Hepatocyte (in vitro differentiated cells): ENCODE measurements at regions not wholly inside any gene's neighbourhood (a gene's known extent, or its start where the extent isn't known, plus 50 kb on each side); places are given as distances from the start of the nearest gene placed in this dataset.

Experiments
- EZH2 ChIP-seq: fragments of 200-600 bp; sonication (generic); IDR thresholded peaks from 2 replicates; pipeline ENCODE4 v1.6.1; 2016; ENCODE audit warnings: antibody characterized with exemption, mild to moderate bottlenecking, borderline replicate concordance
- EZH2phosphoT487 ChIP-seq: fragments of 200-600 bp; sonication (generic); IDR thresholded peaks from one replicate; pipeline ENCODE4 v1.6.1; 2018; ENCODE audit warnings: antibody characterized with exemption, mild to moderate bottlenecking, low read depth, moderate library complexity; ENCODE audit not compliant: unreplicated experiment, severe bottlenecking
- TF ChIP-seq, protein P1 (sequence below): fragments of 200-600 bp; sonication (generic); IDR thresholded peaks from 2 replicates; pipeline ENCODE4 v1.5.1; 2016; ENCODE audit warnings: antibody characterized with exemption, mild to moderate bottlenecking; ENCODE audit not compliant: poor library complexity

DNA sequence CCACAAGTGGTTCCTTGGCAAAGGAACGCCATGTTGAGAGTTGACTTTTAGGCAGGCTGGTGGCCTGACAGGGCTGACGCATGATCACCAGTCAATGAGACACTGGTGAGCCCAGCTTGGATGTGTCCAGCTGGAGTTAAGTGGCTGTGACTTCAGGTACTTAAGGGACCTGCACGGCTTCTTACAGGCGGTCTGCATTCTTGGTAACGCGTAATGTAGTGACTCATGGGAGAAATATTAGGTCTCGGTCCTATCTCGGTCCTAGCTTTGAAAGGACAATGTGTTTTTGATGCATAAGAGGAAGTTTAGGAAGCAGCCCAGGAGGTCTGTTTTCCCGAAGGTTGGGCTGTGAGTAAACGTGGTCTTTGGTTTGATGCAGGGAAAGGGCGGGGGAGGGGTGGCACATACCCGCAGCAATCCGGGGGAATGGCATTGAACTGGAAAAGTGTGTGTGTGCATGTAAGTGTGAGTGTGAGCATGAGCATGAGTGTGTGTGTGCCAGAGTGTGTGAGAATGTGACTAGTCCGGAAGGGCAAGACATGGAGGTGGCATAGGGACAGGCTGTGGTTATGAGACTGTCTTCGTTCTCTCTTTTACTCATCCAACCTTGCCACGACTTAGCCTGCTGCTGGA, 55.3 kb downstream of the FAM43A start:
- TF ChIP-seq, protein P1, sequence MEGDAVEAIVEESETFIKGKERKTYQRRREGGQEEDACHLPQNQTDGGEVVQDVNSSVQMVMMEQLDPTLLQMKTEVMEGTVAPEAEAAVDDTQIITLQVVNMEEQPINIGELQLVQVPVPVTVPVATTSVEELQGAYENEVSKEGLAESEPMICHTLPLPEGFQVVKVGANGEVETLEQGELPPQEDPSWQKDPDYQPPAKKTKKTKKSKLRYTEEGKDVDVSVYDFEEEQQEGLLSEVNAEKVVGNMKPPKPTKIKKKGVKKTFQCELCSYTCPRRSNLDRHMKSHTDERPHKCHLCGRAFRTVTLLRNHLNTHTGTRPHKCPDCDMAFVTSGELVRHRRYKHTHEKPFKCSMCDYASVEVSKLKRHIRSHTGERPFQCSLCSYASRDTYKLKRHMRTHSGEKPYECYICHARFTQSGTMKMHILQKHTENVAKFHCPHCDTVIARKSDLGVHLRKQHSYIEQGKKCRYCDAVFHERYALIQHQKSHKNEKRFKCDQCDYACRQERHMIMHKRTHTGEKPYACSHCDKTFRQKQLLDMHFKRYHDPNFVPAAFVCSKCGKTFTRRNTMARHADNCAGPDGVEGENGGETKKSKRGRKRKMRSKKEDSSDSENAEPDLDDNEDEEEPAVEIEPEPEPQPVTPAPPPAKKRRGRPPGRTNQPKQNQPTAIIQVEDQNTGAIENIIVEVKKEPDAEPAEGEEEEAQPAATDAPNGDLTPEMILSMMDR = no peak
- TF ChIP-seq EZH2phosphoT487 = no peak
- no peak for TF ChIP-seq EZH2
